GM18520 (cell line): ENCODE measurements at regions not wholly inside any gene's neighbourhood (a gene's known extent, or its start where the extent isn't known, plus 50 kb on each side); places are given as distances from the start of the nearest gene placed in this dataset.
"Not testable (repeated sequence)": the region's sequence is repeated elsewhere in the genome, so short reads cannot be mapped to it uniquely, and the experiment has no call there.

ENCODE experiments used
- ATAC-seq: cut with Tn5 transposase; IDR thresholded peaks from one replicate; pipeline ENCODE4 v1.9.1; 2021; ENCODE audit not compliant: unreplicated experiment

GRCh38 chr2:12628541-12628940 lies 88.2 kb upstream of the TRIB2 start:
- ATAC-seq = not testable (repeated sequence)

- no peak for ATAC-seq
Observed at GRCh38 chr2:12636837-12637581, 79.7 kb upstream of the TRIB2 start.

- no peak for ATAC-seq
Observed at GRCh38 chr2:12637754-12638153, 79.0 kb upstream of the TRIB2 start.

- no peak for ATAC-seq
Observed at GRCh38 chr2:12641441-12641840, 75.3 kb upstream of the TRIB2 start.

- ATAC-seq = no peak
Observed at GRCh38 chr2:12642332-12642731, 74.4 kb upstream of the TRIB2 start.

- no peak for ATAC-seq
Observed at GRCh38 chr2:12642859-12643258, 73.9 kb upstream of the TRIB2 start.

GRCh38 chr2:12649602-12650400 lies 66.9 kb upstream of the TRIB2 start:
- ATAC-seq = no peak

GRCh38 chr2:12651641-12652040 lies 65.1 kb upstream of the TRIB2 start:
- ATAC-seq = no peak

GRCh38 chr2:12652723-12653122 lies 64.0 kb upstream of the TRIB2 start:
- no peak for ATAC-seq

GRCh38 chr2:12657560-12657959 lies 59.2 kb upstream of the TRIB2 start:
- no peak for ATAC-seq

- ATAC-seq = no peak
Observed at GRCh38 chr2:12658310-12658945, 58.3 kb upstream of the TRIB2 start.

- no peak for ATAC-seq
Observed at GRCh38 chr2:12661489-12661888, 55.2 kb upstream of the TRIB2 start.

- no peak for ATAC-seq
Observed at GRCh38 chr2:12663306-12664037, 53.3 kb upstream of the TRIB2 start.

GRCh38 chr2:12665334-12665733 lies 51.4 kb upstream of the TRIB2 start:
- no peak for ATAC-seq

GRCh38 chr2:12666445-12666844 lies 50.3 kb upstream of the TRIB2 start:
- no peak for ATAC-seq
